Tibial artery (tissue), 4 donors: ENCODE measurements at regions not wholly inside any gene's neighbourhood (a gene's known extent, or its start where the extent isn't known, plus 50 kb on each side); places are given as distances from the start of the nearest gene placed in this dataset.
"Not testable (repeated sequence)": the region's sequence is repeated elsewhere in the genome, so short reads cannot be mapped to it uniquely, and the experiment has no call there.

Experiments
- DNase-seq, 2 donors: peaks; one replicate each; pipeline ENCODE4 v3.0.0-alpha.2; 2019
- H3K27ac ChIP-seq, 2 donors: fragments of 200-600 bp; sonication (generic) in 1 of 2; 1 replicate in 1 of 2; 2 replicates in 1 of 2; pipeline ENCODE4 v1.5.1; 2018 to 2019; ENCODE audit warnings: mild to moderate bottlenecking in 1 of 2
- H3K27me3 ChIP-seq, 2 donors: fragments of 200-600 bp; sonication (generic) in 1 of 2; one replicate each; pipeline versions ENCODE4 v1.5.1 to v1.6.0; 2016 to 2019
- H3K36me3 ChIP-seq, 3 donors: fragments of 200-600 bp; sonication (generic) in 2 of 3; one replicate each; pipeline ENCODE4 v1.5.1; 2016 to 2019; ENCODE audit warnings: mild to moderate bottlenecking in 2 of 3
- H3K4me1 ChIP-seq, 4 donors: fragments of 200-600 bp; sonication (generic) in 2 of 4; 1 replicate in 3 of 4; 2 replicates in 1 of 4; pipeline ENCODE4 v1.5.1; 2016 to 2019
- H3K4me3 ChIP-seq, 2 donors: fragments of 200-600 bp; sonication (generic) in 1 of 2; 1 replicate in 1 of 2; 2 replicates in 1 of 2; pipeline ENCODE4 v1.5.1; 2018 to 2019; ENCODE audit warnings: mild to moderate bottlenecking in 2 of 2
- H3K9me3 ChIP-seq, 3 donors: fragments of 200-600 bp; sonication (generic) in 1 of 3; one replicate each; pipeline ENCODE4 v1.5.1; 2016 to 2019
- intact Hi-C: fragments of 100-400 bp; cut with DNase I; formaldehyde crosslinking; loops from one replicate; pipeline ENCODE4 v1.15.0; 2023; ENCODE audit warnings: low total_unique reads
- TF ChIP-seq, protein P1 (sequence below), 2 experiments: fragments of 200-600 bp in 1 of 2; fragments of 450-650 bp in 1 of 2; IDR thresholded peaks; one replicate each; pipeline ENCODE4 v1.5.1; 2017 to 2019; ENCODE audit warnings: antibody characterized with exemption in 2 of 2, mild to moderate bottlenecking in 1 of 2, moderate library complexity in 1 of 2

DNA sequence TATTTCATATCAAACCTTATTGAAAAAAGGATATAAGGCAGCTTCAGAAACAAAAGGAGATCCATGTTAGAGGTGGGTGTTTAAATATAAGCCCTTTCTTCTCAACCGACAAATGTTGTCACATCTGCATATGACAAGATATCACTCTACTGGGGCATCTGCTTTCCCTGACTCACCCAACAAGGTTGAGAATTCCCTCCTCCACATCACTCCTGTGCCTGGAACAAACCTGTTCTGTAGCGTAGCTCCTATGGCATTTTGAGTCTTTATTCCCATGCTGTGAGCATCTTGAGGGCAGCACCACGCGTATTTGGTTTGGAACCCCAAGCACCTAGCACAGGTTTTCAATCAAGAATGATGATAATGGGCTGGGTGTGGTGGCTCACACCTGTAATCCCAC is 59.4 kb upstream of the ZFHX3 start:
- Histone ChIP-seq H3K4me3 (no peak overlapping the region), H3K27ac (no peak overlapping the region), H3K36me3 (no peaks in the 10 kb centered on the region), H3K4me1 (no peaks in the 10 kb centered on the region), H3K9me3 (no peaks in the 10 kb centered on the region), H3K27me3 (no peaks in the 10 kb centered on the region)
- intact Hi-C loops, result no loop called here
- no peak for DNase-seq
- TF ChIP-seq, protein P1, sequence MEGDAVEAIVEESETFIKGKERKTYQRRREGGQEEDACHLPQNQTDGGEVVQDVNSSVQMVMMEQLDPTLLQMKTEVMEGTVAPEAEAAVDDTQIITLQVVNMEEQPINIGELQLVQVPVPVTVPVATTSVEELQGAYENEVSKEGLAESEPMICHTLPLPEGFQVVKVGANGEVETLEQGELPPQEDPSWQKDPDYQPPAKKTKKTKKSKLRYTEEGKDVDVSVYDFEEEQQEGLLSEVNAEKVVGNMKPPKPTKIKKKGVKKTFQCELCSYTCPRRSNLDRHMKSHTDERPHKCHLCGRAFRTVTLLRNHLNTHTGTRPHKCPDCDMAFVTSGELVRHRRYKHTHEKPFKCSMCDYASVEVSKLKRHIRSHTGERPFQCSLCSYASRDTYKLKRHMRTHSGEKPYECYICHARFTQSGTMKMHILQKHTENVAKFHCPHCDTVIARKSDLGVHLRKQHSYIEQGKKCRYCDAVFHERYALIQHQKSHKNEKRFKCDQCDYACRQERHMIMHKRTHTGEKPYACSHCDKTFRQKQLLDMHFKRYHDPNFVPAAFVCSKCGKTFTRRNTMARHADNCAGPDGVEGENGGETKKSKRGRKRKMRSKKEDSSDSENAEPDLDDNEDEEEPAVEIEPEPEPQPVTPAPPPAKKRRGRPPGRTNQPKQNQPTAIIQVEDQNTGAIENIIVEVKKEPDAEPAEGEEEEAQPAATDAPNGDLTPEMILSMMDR (IDR thresholded peaks at IDR 0.05), result no peak

DNA sequence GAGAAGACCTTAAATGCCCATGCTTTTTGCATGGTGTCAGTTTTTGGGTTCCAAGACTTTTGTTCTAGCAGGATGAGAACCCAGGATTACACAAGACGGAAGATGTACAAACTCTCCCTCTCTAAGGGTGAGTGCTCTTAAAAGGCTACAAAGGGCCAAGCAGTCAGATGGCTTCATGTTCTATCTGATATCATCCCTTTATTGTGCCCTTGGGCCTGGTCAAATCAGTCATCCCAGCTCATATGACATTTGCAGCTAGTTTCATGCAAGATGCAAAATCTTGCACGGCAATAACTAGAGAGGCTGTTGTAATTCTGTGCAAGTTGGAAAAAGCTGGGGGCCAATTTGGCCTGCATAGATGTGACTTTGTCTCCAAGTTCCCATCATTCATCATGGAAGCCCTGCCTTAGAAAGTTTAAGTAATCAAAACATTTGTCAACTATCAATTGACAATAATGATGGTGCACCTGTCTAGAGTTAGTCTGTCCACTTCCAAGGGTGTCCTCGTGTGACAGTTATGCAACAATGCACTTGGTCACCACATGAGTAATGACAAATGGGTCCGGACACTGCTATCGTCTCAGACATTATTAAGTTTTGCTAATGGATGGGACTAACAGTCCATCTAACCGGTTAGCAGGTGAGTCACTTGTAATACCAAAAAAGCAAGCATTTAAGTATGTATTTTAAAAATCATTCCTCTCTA is 58.6 kb upstream of the ZFHX3 start:
- no peak for DNase-seq
- TF ChIP-seq, protein P1 (IDR thresholded peaks at IDR 0.05), result no peak
- H3K9me3 ChIP-seq, result no peaks in the 10 kb centered on the region
- no peak overlapping the region for H3K4me3 ChIP-seq
- intact Hi-C loops, result no loop called here
- H3K4me1 ChIP-seq, result no peaks in the 10 kb centered on the region
- H3K36me3 ChIP-seq, result no peaks in the 10 kb centered on the region
- H3K27ac ChIP-seq, result no peak overlapping the region
- no peaks in the 10 kb centered on the region for H3K27me3 ChIP-seq

DNA sequence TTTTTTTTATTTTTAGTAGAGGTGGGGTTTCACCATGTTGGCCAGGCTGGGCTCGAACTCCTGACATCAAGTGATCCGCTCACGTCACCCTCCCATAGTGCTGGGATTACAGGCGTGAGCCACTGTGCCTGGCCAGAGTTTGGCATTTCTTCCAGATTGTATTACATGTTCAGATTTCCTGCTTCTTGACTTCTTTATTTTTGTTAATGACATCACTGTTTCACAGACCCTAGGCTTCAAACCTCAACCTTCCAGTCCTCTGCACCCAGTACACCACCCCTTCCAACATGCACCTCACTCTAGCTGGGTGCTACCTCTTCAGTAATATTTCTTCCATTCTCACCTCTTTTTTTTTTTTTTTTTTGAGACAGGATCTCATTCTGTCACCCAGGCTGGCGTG is 53.6 kb upstream of the ZFHX3 start:
- no peak for DNase-seq
- no peaks in the 10 kb centered on the region for H3K27me3 ChIP-seq
- intact Hi-C loops, result no loop called here
- H3K9me3 ChIP-seq, result no peaks in the 10 kb centered on the region
- H3K36me3 ChIP-seq, result no peaks in the 10 kb centered on the region
- no peak overlapping the region for H3K4me3 ChIP-seq
- peaks cover 0 to 7% (median 3%) of the 10 kb centered on the region in 4 donors for H3K4me1 ChIP-seq
- H3K27ac ChIP-seq, result no peak overlapping the region
- TF ChIP-seq, protein P1 (IDR thresholded peaks at IDR 0.05), result no peak

DNA sequence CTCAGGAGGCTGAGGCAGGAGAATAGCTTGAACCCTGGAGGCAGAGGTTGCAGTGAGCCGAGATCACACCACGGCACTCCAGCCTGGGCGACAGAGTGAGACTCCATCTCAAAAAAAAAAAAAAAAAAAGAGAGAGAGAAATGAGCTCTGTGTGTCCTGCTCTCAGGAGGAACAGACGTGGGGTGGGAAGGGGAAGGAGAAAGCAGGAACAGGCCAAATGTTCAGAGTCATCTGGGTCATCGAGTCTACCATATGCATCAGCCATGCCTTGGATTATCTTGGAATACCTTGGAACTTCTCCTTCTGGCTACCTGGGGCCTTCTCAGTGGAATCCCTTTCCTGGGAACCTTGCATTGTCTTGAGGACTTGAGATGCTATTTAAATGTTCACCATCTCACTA is 51.7 kb upstream of the ZFHX3 start:
- not testable (repeated sequence) for H3K27me3 ChIP-seq, H3K36me3 ChIP-seq, H3K4me3 ChIP-seq, H3K9me3 ChIP-seq, H3K27ac ChIP-seq, DNase-seq
- intact Hi-C loops, result loop anchor here (10.0 kb wide), 1 partner anchor 75 kb away; no protein-coding TSS in a partner anchor
- peaks cover 0 to 26% (median 21%) of the 10 kb centered on the region in 4 donors for H3K4me1 ChIP-seq
